H1 (cell line): ENCODE measurements at regions not wholly inside any gene's neighbourhood (a gene's known extent, or its start where the extent isn't known, plus 50 kb on each side); places are given as distances from the start of the nearest gene placed in this dataset.

Experiments
- CTCF ChIA-PET: fragments of 300-600 bp; sonication (Branson Sonifier 250); formaldehyde crosslinking; loops from one replicate; lab custom pipeline; 2021; ENCODE audit not compliant: partially characterized antibody; lab: Charles Lee
- POLR2A ChIA-PET: fragments of 300-600 bp; sonication (Branson Sonifier 250); formaldehyde crosslinking; loops from one replicate; lab custom pipeline; 2021; ENCODE audit warnings: inconsistent platforms; ENCODE audit not compliant: partially characterized antibody; lab: Charles Lee
- DNase-seq, 2 experiments: peaks; one replicate each; pipeline versions ENCODE4 v3.0.0 to v3.0.0-alpha.2; 2010 to 2022; ENCODE audit warnings: low spot score in 2 of 2, low read depth in 1 of 2, mixed read lengths in 1 of 2
- FAIRE-seq: peaks from 2 replicates; lab custom pipeline; 2011; peaks lifted over from hg19 to GRCh38; lab: Jason Lieb, UNC
- H2AFZ ChIP-seq: 2 replicates; pipeline ENCODE4 v1.8.1; 2012; ENCODE audit warnings: low read length, inconsistent platforms
- H2AK5ac ChIP-seq: 2 replicates; pipeline ENCODE4 v1.6.1; 2013; ENCODE audit warnings: low read depth, low read length
- H2BK120ac ChIP-seq: replicated peaks from 2 replicates; pipeline ENCODE3; 2013; ENCODE audit warnings: low read depth, low read length, inconsistent platforms
- H2BK12ac ChIP-seq: 2 replicates; pipeline ENCODE4 v1.6.1; 2013; ENCODE audit warnings: low read depth, low read length
- H2BK15ac ChIP-seq: 2 replicates; pipeline ENCODE4 v1.6.1; 2013; ENCODE audit warnings: low read length
- H2BK20ac ChIP-seq: 2 replicates; pipeline ENCODE4 v1.6.1; 2013; ENCODE audit warnings: low read length
- H2BK5ac ChIP-seq: 2 replicates; pipeline ENCODE4 v1.6.1; 2013; ENCODE audit warnings: low read depth, low read length
- H3K14ac ChIP-seq: 2 replicates; pipeline ENCODE4 v1.6.1; 2013; ENCODE audit warnings: inconsistent platforms; ENCODE audit not compliant: insufficient read length
- H3K18ac ChIP-seq: 2 replicates; pipeline ENCODE4 v1.6.1; 2013; ENCODE audit warnings: low read length; ENCODE audit errors: extremely low read depth
- H3K23ac ChIP-seq: 2 replicates; pipeline ENCODE4 v1.6.1; 2013; ENCODE audit warnings: inconsistent platforms; ENCODE audit not compliant: insufficient read length
- H3K23me2 ChIP-seq: 2 replicates; pipeline ENCODE4 v1.6.1; 2013; ENCODE audit warnings: low read depth, low read length
- H3K27ac ChIP-seq: 2 replicates; pipeline ENCODE4 v1.6.1; 2011; ENCODE audit warnings: low read depth, low read length, inconsistent platforms
- H3K27me3 ChIP-seq, 4 experiments: replicated peaks in 1 of 4; 1 replicate in 1 of 4; 2 replicates in 3 of 4; pipeline versions ENCODE4 v1.6.1 to v1.8.1; 2011 to 2013; ENCODE audit warnings: low read length in 3 of 4, mild to moderate bottlenecking in 3 of 4, inconsistent platforms in 2 of 4, mixed read lengths in 2 of 4, moderate library complexity in 1 of 4; ENCODE audit not compliant: control insufficient read depth in 3 of 4, insufficient read depth in 3 of 4; ENCODE audit errors: extremely low read depth in 1 of 4
- H3K36me3 ChIP-seq, 4 experiments: 2 replicates each; pipeline versions ENCODE4 v1.6.1 to v1.8.1; 2011 to 2013; ENCODE audit warnings: mild to moderate bottlenecking in 4 of 4, low read length in 3 of 4, moderate library complexity in 2 of 4, control low read depth in 1 of 4, inconsistent platforms in 1 of 4; ENCODE audit not compliant: insufficient read depth in 4 of 4, control insufficient read depth in 2 of 4
- H3K4ac ChIP-seq: replicated peaks from 2 replicates; pipeline ENCODE3; 2013; ENCODE audit warnings: low read length, low read depth, mixed read lengths, inconsistent platforms; ENCODE audit not compliant: insufficient read length
- H3K4me1 ChIP-seq, 4 experiments: replicated peaks in 1 of 4; 1 replicate in 1 of 4; 2 replicates in 3 of 4; pipeline versions ENCODE4 v1.6.1 to v1.8.1; 2011 to 2013; ENCODE audit warnings: low read length in 3 of 4, inconsistent platforms in 2 of 4, mixed read lengths in 1 of 4; ENCODE audit not compliant: insufficient read depth in 4 of 4, control insufficient read depth in 3 of 4
- H3K4me2 ChIP-seq, 2 experiments: 2 replicates each; pipeline versions ENCODE4 v1.6.1 to v1.8.1; 2011 to 2013; ENCODE audit warnings: low read depth in 2 of 2, low read length in 2 of 2, control low read depth in 1 of 2, inconsistent platforms in 1 of 2, mild to moderate bottlenecking in 1 of 2; ENCODE audit not compliant: insufficient read depth in 1 of 2
- H3K4me3 ChIP-seq, 4 experiments: fragments of 200-600, 300-600 bp in 1 of 4; sonication (generic), shearing (Covaris generic), sonication (Bioruptor Twin) in 1 of 4; 2 replicates each; pipeline versions ENCODE4 v1.5.1 to v1.8.1; 2011 to 2016; ENCODE audit warnings: low read length in 4 of 4, low read depth in 3 of 4, control low read depth in 2 of 4, inconsistent platforms in 2 of 4, mild to moderate bottlenecking in 2 of 4, mixed read lengths in 1 of 4, moderate library complexity in 1 of 4; ENCODE audit not compliant: insufficient read depth in 2 of 4; ENCODE audit errors: extremely low read depth in 1 of 4
- H3K56ac ChIP-seq: replicated peaks from 2 replicates; pipeline ENCODE3; 2013; ENCODE audit warnings: low read depth, mild to moderate bottlenecking, mixed read lengths, low read length, inconsistent platforms; ENCODE audit not compliant: insufficient read length
- H3K79me1 ChIP-seq: 2 replicates; pipeline ENCODE4 v1.6.1; 2013; ENCODE audit warnings: low read depth, low read length, control low read depth
- H3K79me2 ChIP-seq, 2 experiments: 2 replicates each; pipeline versions ENCODE4 v1.6.1 to v1.8.1; 2012 to 2013; ENCODE audit warnings: low read length in 2 of 2, mild to moderate bottlenecking in 2 of 2, inconsistent platforms in 1 of 2; ENCODE audit not compliant: insufficient read depth in 2 of 2, control insufficient read depth in 1 of 2
- H3K9ac ChIP-seq, 4 experiments: replicated peaks in 1 of 4; 1 replicate in 1 of 4; 2 replicates in 3 of 4; pipeline versions ENCODE4 v1.6.1 to v1.8.1; 2011 to 2013; ENCODE audit warnings: low read depth in 3 of 4, low read length in 3 of 4, control low read depth in 2 of 4, mild to moderate bottlenecking in 2 of 4, moderate library complexity in 2 of 4, inconsistent platforms in 1 of 4; ENCODE audit errors: extremely low read depth in 1 of 4
- H3K9me3 ChIP-seq, 2 experiments: 2 replicates each; pipeline versions ENCODE4 v1.6.1 to v1.8.1; 2012 to 2013; ENCODE audit warnings: mild to moderate bottlenecking in 2 of 2, moderate library complexity in 2 of 2, control low read depth in 1 of 2, inconsistent platforms in 1 of 2, low read depth in 1 of 2, low read length in 1 of 2, mixed read lengths in 1 of 2; ENCODE audit not compliant: insufficient read depth in 2 of 2
- H4K20me1 ChIP-seq, 2 experiments: replicated peaks in 1 of 2; 2 replicates each; pipeline versions ENCODE3 to v1.8.1; 2011 to 2013; ENCODE audit warnings: inconsistent platforms in 2 of 2, low read length in 2 of 2, mild to moderate bottlenecking in 1 of 2; ENCODE audit not compliant: insufficient read depth in 2 of 2, control insufficient read depth in 1 of 2
- H4K5ac ChIP-seq: 2 replicates; pipeline ENCODE4 v1.6.1; 2013; ENCODE audit warnings: low read length, low read depth, mixed read lengths, inconsistent platforms; ENCODE audit not compliant: insufficient read length
- H4K8ac ChIP-seq: 2 replicates; pipeline ENCODE4 v1.8.0; 2013; ENCODE audit warnings: mild to moderate bottlenecking, moderate library complexity, low read length, inconsistent platforms; ENCODE audit not compliant: insufficient read depth; ENCODE audit errors: extremely low read depth
- H4K91ac ChIP-seq: replicated peaks from 2 replicates; pipeline ENCODE3; 2013; ENCODE audit warnings: low read length, mixed read lengths, inconsistent platforms; ENCODE audit not compliant: insufficient read length
- BACH1 ChIP-seq: IDR thresholded peaks from 2 replicates; pipeline ENCODE4 v1.6.1; 2012; ENCODE audit warnings: low read length, improper control_type of control experiment
- BRCA1 ChIP-seq: IDR thresholded peaks from 2 replicates; pipeline ENCODE4 v1.6.1; 2012; ENCODE audit warnings: low read depth, low read length, improper control_type of control experiment
- CBX5 ChIP-seq: fragments of 300-800, 300-1000 bp; sonication (generic); IDR thresholded peaks from 2 replicates; pipeline ENCODE4 v1.7.1; 2016; ENCODE audit warnings: antibody characterized with exemption, low read length, low read depth
- CBX8 ChIP-seq: fragments of 300-800, 300-1000 bp; sonication (generic); IDR thresholded peaks from 2 replicates; pipeline ENCODE4 v1.7.1; 2016; ENCODE audit warnings: low read depth, low read length, borderline replicate concordance
- CTBP2 ChIP-seq: IDR thresholded peaks from 2 replicates; pipeline ENCODE4 v1.7.0; 2011; ENCODE audit warnings: borderline replicate concordance, mild to moderate bottlenecking, moderate library complexity, mixed read lengths, low read length; ENCODE audit not compliant: insufficient read depth, insufficient read length
- EP300 ChIP-seq, 2 experiments: IDR thresholded peaks; 1 replicate in 1 of 2; 2 replicates in 1 of 2; pipeline ENCODE4 v1.6.1; 2011 to 2012; ENCODE audit warnings: low read depth in 2 of 2, low read length in 2 of 2, mild to moderate bottlenecking in 2 of 2, borderline replicate concordance in 1 of 2, inconsistent platforms in 1 of 2, moderate library complexity in 1 of 2
- FOSL1 ChIP-seq: IDR thresholded peaks from 2 replicates; pipeline ENCODE4 v1.6.1; 2011; ENCODE audit warnings: mild to moderate bottlenecking, low read depth, low read length, moderate library complexity; ENCODE audit not compliant: insufficient read depth
- NANOG ChIP-seq: IDR thresholded peaks from 2 replicates; pipeline ENCODE4 v1.6.1; 2011; ENCODE audit warnings: low read length, low read depth, mild to moderate bottlenecking, inconsistent platforms; ENCODE audit not compliant: insufficient read depth, poor library complexity, severe bottlenecking
- RAD21 ChIP-seq, 2 experiments: IDR thresholded peaks in 1 of 2; conservative IDR thresholded peaks in 1 of 2; 2 replicates each; pipeline ENCODE4 v1.6.1; 2011; ENCODE audit warnings: low read depth in 2 of 2, low read length in 2 of 2, improper control_type of control experiment in 1 of 2, inconsistent platforms in 1 of 2, mild to moderate bottlenecking in 1 of 2, moderate library complexity in 1 of 2
- RNF2 ChIP-seq: fragments of 200-900, 300-1000 bp; sonication (generic); IDR thresholded peaks from 2 replicates; pipeline ENCODE4 v1.7.1; 2016; ENCODE audit warnings: borderline replicate concordance, low read depth, mild to moderate bottlenecking, antibody characterized with exemption, low read length; ENCODE audit not compliant: poor library complexity, severe bottlenecking; ENCODE audit errors: missing control alignments
- SIN3A ChIP-seq, 2 experiments: IDR thresholded peaks in 1 of 2; conservative IDR thresholded peaks in 1 of 2; 2 replicates each; pipeline ENCODE4 v1.6.1; 2011 to 2012; ENCODE audit warnings: low read length in 2 of 2, improper control_type of control experiment in 1 of 2, low read depth in 1 of 2, mild to moderate bottlenecking in 1 of 2
- SRF ChIP-seq: IDR thresholded peaks from 2 replicates; pipeline ENCODE4 v1.6.1; 2011; ENCODE audit warnings: mild to moderate bottlenecking, low read depth, low read length, moderate library complexity
- TAF1 ChIP-seq: IDR thresholded peaks from 2 replicates; pipeline ENCODE4 v1.6.1; 2011; ENCODE audit warnings: mild to moderate bottlenecking, low read depth, low read length
- YY1 ChIP-seq: IDR thresholded peaks from 2 replicates; pipeline ENCODE4 v1.6.1; 2011; ENCODE audit warnings: low read depth, mild to moderate bottlenecking, low read length
- WGBS, 2 experiments: shearing (Covaris generic) in 1 of 2; methylation state at CpG; one replicate each; pipeline versions ENCODE4 v1.1.6 to v1.1.7; 2013 to 2015; ENCODE audit warnings: low lambda C conversion rate in 2 of 2, mixed read lengths in 2 of 2, inconsistent platforms in 1 of 2, low coverage in 1 of 2, missing lambda C conversion rate in 1 of 2; ENCODE audit not compliant: insufficient replicate concordance in 2 of 2, insufficient coverage in 1 of 2, insufficient read length in 1 of 2; ENCODE audit errors: extremely low coverage in 1 of 2, missing lambda C conversion rate in 1 of 2; 5-methylcytosine and 5-hydroxymethylcytosine counted together

GRCh38 chr4:41815473-41815872, 66.9 kb upstream of the PHOX2B start:
- H2AFZ ChIP-seq: no peak overlapping the region
- ChIA-PET CTCF (interaction anchor here (0.8 to 4.5 kb wide), 19 partner anchors 10 to 122 kb away, joined by 3 to 25 read pairs (median 6); no protein-coding TSS in a partner anchor), POLR2A (no interaction called here)
- H4K91ac ChIP-seq: no peak overlapping the region
- no peak overlapping the region for H4K8ac ChIP-seq
- no peak overlapping the region for H4K5ac ChIP-seq
- H3K4me2 ChIP-seq: no peak overlapping the region
- no peaks in the 10 kb centered on the region for H3K27me3 ChIP-seq
- no peaks in the 10 kb centered on the region for H3K79me1 ChIP-seq
- no peak overlapping the region for H2BK15ac ChIP-seq
- no peak overlapping the region for H2BK5ac ChIP-seq
- H3K9ac ChIP-seq: no peak overlapping the region
- H3K23me2 ChIP-seq: no peaks in the 10 kb centered on the region; the same call in 1 of the 2 replicates
- H3K4me1 ChIP-seq: no peaks in the 10 kb centered on the region
- no peak overlapping the region for H2BK20ac ChIP-seq
- DNase-seq (no peak), FAIRE-seq (no peak)
- H3K27ac ChIP-seq: no peak overlapping the region
- H3K56ac ChIP-seq: no peak overlapping the region
- no peaks in the 10 kb centered on the region for H4K20me1 ChIP-seq
- H3K18ac ChIP-seq: no peak overlapping the region
- no peak overlapping the region for H2BK120ac ChIP-seq
- 90% methylated on average over 4 of the region's 4 CpGs; no CpG with 5 or more reads in 1 of the 2 experiments for WGBS, 2 experiments
- H3K79me2 ChIP-seq: no peaks in the 10 kb centered on the region
- H3K23ac ChIP-seq: no peak overlapping the region
- H2BK12ac ChIP-seq: no peak overlapping the region
- H3K36me3 ChIP-seq: no peaks in the 10 kb centered on the region
- no peaks in the 10 kb centered on the region for H3K9me3 ChIP-seq
- H3K4me3 ChIP-seq: no peak overlapping the region
- no peak overlapping the region for H2AK5ac ChIP-seq
- H3K14ac ChIP-seq: no peak overlapping the region
- H3K4ac ChIP-seq: no peak overlapping the region
- no peak for TF ChIP-seq EP300 (IDR thresholded peaks at IDR 0.05; ENCODE audit: borderline replicate concordance in 1 of 2, low read depth in 2 of 2, low read length in 2 of 2)
- no peak for TF ChIP-seq BACH1
- no peak for TF ChIP-seq RNF2
- no peak for TF ChIP-seq YY1
- no peak for TF ChIP-seq NANOG
- TF ChIP-seq RAD21 (IDR thresholded peaks at IDR 0.05 in 1 of 2, conservative IDR thresholded peaks at IDR 0.05 in 1 of 2; ENCODE audit: low read depth in 2 of 2, low read length in 2 of 2): no peak
- no peak for TF ChIP-seq FOSL1
- no peak for TF ChIP-seq CBX8
- no peak for TF ChIP-seq BRCA1
- no peak for TF ChIP-seq SRF
- no peak for TF ChIP-seq TAF1
- no peak for TF ChIP-seq CBX5
- TF ChIP-seq CTBP2: no peak
- no peak for TF ChIP-seq SIN3A (conservative IDR thresholded peaks at IDR 0.05 in 1 of 2, IDR thresholded peaks at IDR 0.05 in 1 of 2; ENCODE audit: low read depth in 1 of 2, low read length in 2 of 2)
